Natural killer cell (primary cell): ENCODE measurements at regions not wholly inside any gene's neighbourhood (a gene's known extent, or its start where the extent isn't known, plus 50 kb on each side); places are given as distances from the start of the nearest gene placed in this dataset.

Experiments used
- ATAC-seq, 3 donors: fragments of 150-1000 bp in 2 of 3; fragments of 200-7000 bp in 1 of 3; cut with Tn5 transposase; 1 replicate in 1 of 3; 2 replicates in 2 of 3; pipeline ENCODE4 v1.10.0; 2021; ENCODE audit warnings: mild to moderate bottlenecking in 2 of 3, moderate library complexity in 2 of 3
- DNase-seq, 2 donors: peaks; one replicate each; pipeline versions ENCODE4 v3.0.0 to v3.0.0-alpha.2; 2013 to 2021; ENCODE audit warnings: mixed read lengths in 1 of 2
- H3K27ac ChIP-seq: one replicate; pipeline ENCODE4 v1.5.1; 2013; ENCODE audit warnings: mild to moderate bottlenecking, low read length
- H3K27me3 ChIP-seq: one replicate; pipeline ENCODE4 v1.6.1; 2013; ENCODE audit warnings: low read length; ENCODE audit not compliant: control insufficient read depth, insufficient read depth
- H3K36me3 ChIP-seq: one replicate; pipeline ENCODE4 v1.6.1; 2013; ENCODE audit warnings: low read length; ENCODE audit not compliant: control insufficient read depth, insufficient read depth
- H3K4me1 ChIP-seq: one replicate; pipeline ENCODE4 v1.6.1; 2013; ENCODE audit warnings: low read length; ENCODE audit not compliant: control insufficient read depth, insufficient read depth
- H3K4me3 ChIP-seq: one replicate; pipeline ENCODE4 v1.5.1; 2013; ENCODE audit warnings: low read length
- H3K9me3 ChIP-seq: one replicate; pipeline ENCODE4 v1.6.1; 2013; ENCODE audit warnings: low read length; ENCODE audit not compliant: control insufficient read depth, insufficient read depth
- H3K27ac Mint-ChIP-seq, 2 donors: one replicate each; pipeline ENCODE4 v1.8.0; 2022; ENCODE audit warnings: mild to moderate bottlenecking in 2 of 2, mixed read lengths in 2 of 2, moderate library complexity in 1 of 2
- H3K27me3 Mint-ChIP-seq, 2 donors: one replicate each; pipeline ENCODE4 v1.8.0; 2022; ENCODE audit warnings: low read depth in 2 of 2, mixed read lengths in 2 of 2
- H3K36me3 Mint-ChIP-seq: one replicate; pipeline ENCODE4 v1.8.0; 2022; ENCODE audit warnings: mixed read lengths
- H3K4me1 Mint-ChIP-seq, 2 donors: one replicate each; pipeline ENCODE4 v1.8.0; 2022; ENCODE audit warnings: mixed read lengths in 2 of 2
- H3K4me3 Mint-ChIP-seq: one replicate; pipeline ENCODE4 v1.8.0; 2022; ENCODE audit warnings: mild to moderate bottlenecking, moderate library complexity, mixed read lengths
- H3K9me3 Mint-ChIP-seq, 2 donors: one replicate each; pipeline ENCODE4 v1.8.0; 2022; ENCODE audit warnings: mixed read lengths in 2 of 2
- CTCF ChIP-seq: fragments of 200-600 bp; IDR thresholded peaks from one replicate; pipeline ENCODE4 v1.8.0; 2022; ENCODE audit warnings: antibody characterized with exemption
- WGBS: methylation state at CpG from one replicate; pipeline ENCODE4 v1.1.7; 2013; ENCODE audit warnings: missing lambda C conversion rate; ENCODE audit not compliant: insufficient coverage; 5-methylcytosine and 5-hydroxymethylcytosine counted together
- intact Hi-C: fragments of 100-400 bp; cut with micrococcal nuclease; formaldehyde crosslinking; loops from one replicate; pipeline ENCODE4 v1.14.2; 2022

GRCh38 chr1:115475901-115476300 lies 137.9 kb upstream of the NGF start:
- no peak for TF ChIP-seq CTCF
- Histone ChIP-seq H3K4me1 (no peaks in the 10 kb centered on the region), H3K4me3 (no peak overlapping the region), H3K27me3 (no peaks in the 10 kb centered on the region), H3K9me3 (no peaks in the 10 kb centered on the region), H3K27ac (no peak overlapping the region), H3K36me3 (no peaks in the 10 kb centered on the region)
- Mint-ChIP-seq H3K27me3 (no peaks in the 10 kb centered on the region), H3K4me3 (no peak overlapping the region), H3K27ac (no peak overlapping the region), H3K4me1 (no peaks in the 10 kb centered on the region), H3K36me3 (no peaks in the 10 kb centered on the region), H3K9me3 (no peaks in the 10 kb centered on the region)
- ATAC-seq (no peak), DNase-seq (no peak)
- intact Hi-C loops = no loop called here
- WGBS = 74% methylated on average over 5 of the region's 5 CpGs

- H3K4me1 Mint-ChIP-seq = peaks cover 0 to 2% of the 10 kb centered on the region in 2 donors
- no peak for ATAC-seq
- H3K9me3 Mint-ChIP-seq = no peaks in the 10 kb centered on the region
- TF ChIP-seq CTCF = no peak
- no peaks in the 10 kb centered on the region for H3K36me3 Mint-ChIP-seq
- Histone ChIP-seq H3K27me3 (no peaks in the 10 kb centered on the region), H3K4me3 (no peak overlapping the region), H3K36me3 (no peaks in the 10 kb centered on the region), H3K9me3 (no peaks in the 10 kb centered on the region), H3K27ac (no peak overlapping the region), H3K4me1 (no peaks in the 10 kb centered on the region)
- WGBS = 79% methylated on average over 2 of the region's 2 CpGs
- no peak for DNase-seq
- H3K27me3 Mint-ChIP-seq = no peaks in the 10 kb centered on the region
- intact Hi-C loops = no loop called here
- no peak overlapping the region for H3K4me3 Mint-ChIP-seq
- no peak overlapping the region for H3K27ac Mint-ChIP-seq
Measured at GRCh38 chr1:115475252-115475651, 137.2 kb upstream of the NGF start.

GRCh38 chr1:115473986-115474565 lies 136.0 kb upstream of the NGF start:
- Mint-ChIP-seq H3K9me3 (no peaks in the 10 kb centered on the region), H3K4me3 (no peak overlapping the region), H3K36me3 (no peaks in the 10 kb centered on the region), H3K27me3 (no peaks in the 10 kb centered on the region), H3K27ac (no peak overlapping the region), H3K4me1 (peaks cover 6 to 8% of the 10 kb centered on the region in 2 donors)
- ATAC-seq (no peak), DNase-seq (no peak)
- Histone ChIP-seq H3K27ac (no peak overlapping the region), H3K4me1 (no peaks in the 10 kb centered on the region), H3K27me3 (no peaks in the 10 kb centered on the region), H3K4me3 (no peak overlapping the region), H3K9me3 (no peaks in the 10 kb centered on the region), H3K36me3 (no peaks in the 10 kb centered on the region)
- TF ChIP-seq CTCF = no peak
- WGBS = 72% methylated on average over 8 of the region's 8 CpGs
- intact Hi-C loops = no loop called here
